ENCODE measurements at regions not wholly inside any gene's neighbourhood (a gene's known extent, or its start where the extent isn't known, plus 50 kb on each side); places are given as distances from the start of the nearest gene placed in this dataset.
"Not testable (repeated sequence)": the region's sequence is repeated elsewhere in the genome, so short reads cannot be mapped to it uniquely, and the experiment has no call there.

- DNase-seq (ENCODE audit: insufficient read length, low spot score), result no peak
Observed at GRCh38 chr6:154920495-154921200, 74.5 kb upstream of the TIAM2 start.

DNA sequence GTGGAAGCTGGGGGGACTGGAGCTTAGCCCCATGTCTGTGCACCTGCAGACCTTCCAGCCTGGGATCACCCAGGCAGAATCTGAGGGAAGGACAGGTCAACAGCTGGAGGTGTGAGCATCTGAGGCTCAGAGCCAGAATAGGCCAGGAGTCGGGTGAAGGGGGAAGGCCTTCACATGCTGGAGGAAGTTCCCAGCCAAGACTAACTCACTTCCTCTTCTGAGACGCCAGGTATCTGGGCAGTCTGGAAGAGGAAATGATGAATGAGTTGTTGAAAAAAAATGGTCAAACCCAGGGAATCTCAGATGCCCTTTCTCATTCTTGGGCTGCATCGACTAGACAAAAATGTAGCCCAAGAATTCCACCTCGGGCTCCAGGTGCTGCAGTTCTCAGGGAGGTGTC lies 73.6 kb upstream of the TIAM2 start:
- DNase-seq (ENCODE audit: insufficient read length, low spot score) (no peak), FAIRE-seq (no peak)

More at GRCh38 chr6:154920495-154921200, 74.5 kb upstream of the TIAM2 start:
- no peak for FAIRE-seq

DNA sequence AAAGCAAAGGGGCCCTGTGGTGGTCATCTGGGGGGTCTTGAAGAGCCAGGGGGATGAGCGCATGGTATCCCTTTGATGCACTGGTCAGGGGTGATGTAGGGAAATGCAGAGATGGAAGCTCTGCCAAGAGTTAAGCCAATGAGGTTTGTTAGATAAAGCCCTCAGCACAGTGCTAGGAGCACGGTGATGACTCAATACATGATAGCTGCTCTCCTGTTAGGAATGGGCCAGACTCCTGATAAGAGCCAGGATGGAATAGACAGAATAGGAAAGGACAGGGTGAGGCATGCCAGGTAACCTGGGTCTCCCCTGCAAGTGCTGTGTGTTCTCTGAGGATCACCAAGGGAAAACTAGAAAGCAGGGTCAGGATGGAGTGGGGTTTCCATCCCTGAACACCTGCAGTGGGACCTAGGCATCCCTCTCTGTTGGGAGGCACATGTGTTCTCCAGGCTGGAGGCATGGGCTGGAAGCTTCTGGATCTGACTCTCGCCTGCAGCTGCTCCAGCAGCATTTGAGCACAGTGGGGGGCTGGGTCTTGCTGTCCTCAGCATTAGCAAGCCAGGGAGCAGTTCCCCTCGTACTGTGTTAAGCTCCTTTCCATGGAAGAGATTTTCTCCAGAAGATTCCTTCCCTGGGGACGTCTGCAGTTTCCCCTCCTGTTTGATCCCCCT lies 71.8 kb upstream of the TIAM2 start:
- FAIRE-seq, result no peak
- no peak for DNase-seq (ENCODE audit: insufficient read length, low spot score)

GRCh38 chr6:154925130-154925529 lies 70.0 kb upstream of the TIAM2 start:
- no peak for FAIRE-seq
- no peak for DNase-seq (ENCODE audit: insufficient read length, low spot score)

DNA sequence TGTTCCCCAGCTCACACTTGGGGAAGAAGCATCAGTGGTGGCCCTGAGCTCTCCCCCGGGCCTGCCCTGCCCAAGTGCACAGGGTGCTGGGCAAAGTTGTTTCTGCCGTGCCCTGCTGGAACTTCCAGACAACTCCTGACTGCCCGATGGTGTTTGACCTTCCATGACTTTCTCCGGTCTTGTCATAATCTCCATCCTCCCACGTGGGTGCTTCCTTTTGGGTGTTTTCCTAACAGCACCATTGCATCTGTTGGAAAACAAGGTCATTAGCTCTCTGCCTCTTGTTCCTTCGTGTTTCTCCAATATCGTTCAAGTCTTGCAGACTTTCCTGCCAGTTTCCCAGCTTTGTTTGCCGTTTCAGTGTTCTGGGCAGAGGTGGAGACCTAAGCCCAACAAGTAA lies 68.7 kb upstream of the TIAM2 start:
- DNase-seq (ENCODE audit: insufficient read length, low spot score) (no peak), FAIRE-seq (no peak)

GRCh38 chr6:154928325-154928922 lies 66.7 kb upstream of the TIAM2 start:
- peak; percentile 60 for DNase-seq (ENCODE audit: insufficient read length, low spot score)
- peak; percentile 72 for FAIRE-seq

DNA sequence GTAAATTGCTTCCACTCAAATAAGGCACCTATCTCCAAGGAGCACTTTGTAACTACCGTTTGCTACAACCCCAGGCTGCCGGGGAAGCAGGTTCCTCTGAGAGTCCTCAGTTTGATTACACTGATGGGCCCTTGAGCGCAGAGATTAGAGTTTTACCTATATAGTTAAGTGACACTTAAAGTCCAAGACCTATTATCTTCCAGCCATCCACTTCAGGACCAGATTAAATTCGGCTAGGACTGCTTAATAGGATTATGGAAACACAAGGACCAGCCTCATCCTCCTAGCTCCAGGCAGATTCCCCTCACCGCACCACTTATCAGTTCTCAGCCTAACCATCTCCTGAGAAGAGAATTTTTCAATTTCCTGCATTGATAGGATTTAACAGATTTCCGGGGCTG lies 64.7 kb upstream of the TIAM2 start:
- DNase-seq (ENCODE audit: insufficient read length, low spot score) (no peak), FAIRE-seq (no peak)

DNA sequence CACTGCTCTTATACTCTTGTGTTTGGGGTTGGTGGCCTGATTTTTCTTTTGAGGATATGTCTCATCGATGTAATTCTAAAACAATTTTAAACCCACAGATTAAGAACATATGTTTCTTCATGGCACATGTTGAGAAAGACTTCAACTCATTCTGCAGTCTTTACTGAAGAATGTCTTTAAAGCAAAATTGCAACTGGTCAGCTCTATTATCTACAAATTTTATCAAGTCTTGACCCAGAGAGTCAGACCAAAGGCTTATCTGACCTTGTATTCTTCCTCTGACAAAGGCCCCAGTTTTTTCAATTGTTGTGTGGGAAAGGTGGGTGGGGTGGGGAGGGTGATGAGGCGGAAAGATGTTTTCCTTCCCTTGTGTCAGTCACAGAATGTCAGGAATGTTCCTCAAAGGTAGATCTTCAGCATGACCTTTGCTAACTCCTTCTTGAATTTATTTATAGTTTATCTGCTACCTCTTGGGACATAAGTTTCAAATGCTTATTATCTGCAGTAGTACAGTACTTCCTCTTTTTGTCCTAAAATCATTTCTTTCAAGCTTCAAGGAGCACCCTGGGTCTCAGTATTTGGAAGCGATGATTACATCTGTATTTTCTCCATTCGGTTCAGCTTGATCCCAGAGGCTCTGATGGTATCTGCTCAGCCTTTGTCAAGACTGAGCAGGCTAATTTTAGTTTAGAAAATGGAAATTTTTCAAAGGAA lies 63.2 kb upstream of the TIAM2 start:
- DNase-seq (ENCODE audit: insufficient read length, low spot score), result no peak
- no peak for FAIRE-seq

GRCh38 chr6:154932515-154933027 lies 62.5 kb upstream of the TIAM2 start:
- FAIRE-seq, result no peak
- DNase-seq (ENCODE audit: insufficient read length, low spot score), result no peak

- FAIRE-seq (no peak), DNase-seq (ENCODE audit: insufficient read length, low spot score) (no peak)
Observed at GRCh38 chr6:154933181-154933827, 61.8 kb upstream of the TIAM2 start.

DNA sequence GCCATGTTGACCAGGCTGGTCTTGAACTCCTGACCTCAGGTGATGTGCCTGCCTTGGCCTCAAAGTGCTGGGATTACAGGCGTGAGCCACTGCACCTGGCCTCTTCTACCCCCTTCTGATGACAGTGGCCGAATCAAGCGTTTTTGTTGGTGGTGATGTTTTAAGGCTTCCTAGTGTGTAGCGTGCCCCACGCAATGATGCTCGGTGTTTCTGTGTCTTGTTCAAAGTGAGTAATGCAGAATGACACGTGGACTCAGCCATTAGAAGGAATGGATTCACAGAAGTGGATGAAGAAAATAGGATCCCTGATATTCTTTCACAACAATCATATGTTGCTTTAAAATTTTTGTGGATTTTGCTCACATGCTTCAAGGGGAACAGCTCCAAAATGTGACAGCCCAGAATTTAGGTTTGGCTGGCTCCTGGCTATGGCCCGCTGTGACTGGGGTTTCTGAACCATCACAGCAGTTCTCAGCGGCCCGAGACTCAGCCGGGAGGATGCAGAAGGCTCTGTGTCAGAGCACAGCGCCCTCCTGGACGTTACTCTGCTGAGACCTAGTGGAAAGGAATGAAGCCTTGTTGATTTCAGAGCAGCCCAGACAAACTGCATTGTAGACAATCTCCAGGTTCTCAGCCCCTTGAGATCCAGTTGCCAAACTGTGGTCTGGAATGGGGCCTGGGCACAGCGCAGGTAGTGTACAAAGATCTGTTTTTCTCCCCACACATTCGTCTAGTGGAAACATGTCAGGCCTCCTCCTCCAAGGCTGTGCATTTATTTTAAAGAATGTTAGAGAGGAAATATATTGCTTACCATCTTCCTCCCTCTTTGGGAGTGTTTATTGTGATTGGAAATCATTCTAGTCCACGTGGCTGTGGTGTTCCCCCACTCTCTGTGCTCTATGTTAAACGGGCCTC lies 57.6 kb upstream of the TIAM2 start:
- FAIRE-seq, result no peak

GRCh38 chr6:154938221-154938580 lies 56.9 kb upstream of the TIAM2 start:
- no peak for DNase-seq (ENCODE audit: insufficient read length, low spot score)
- no peak for FAIRE-seq

More for the DNA sequence above, 57.6 kb upstream of the TIAM2 start:
- DNase-seq (ENCODE audit: insufficient read length, low spot score), result no peak

GRCh38 chr6:154938727-154939285 lies 56.3 kb upstream of the TIAM2 start:
- not testable (repeated sequence) for FAIRE-seq

DNA sequence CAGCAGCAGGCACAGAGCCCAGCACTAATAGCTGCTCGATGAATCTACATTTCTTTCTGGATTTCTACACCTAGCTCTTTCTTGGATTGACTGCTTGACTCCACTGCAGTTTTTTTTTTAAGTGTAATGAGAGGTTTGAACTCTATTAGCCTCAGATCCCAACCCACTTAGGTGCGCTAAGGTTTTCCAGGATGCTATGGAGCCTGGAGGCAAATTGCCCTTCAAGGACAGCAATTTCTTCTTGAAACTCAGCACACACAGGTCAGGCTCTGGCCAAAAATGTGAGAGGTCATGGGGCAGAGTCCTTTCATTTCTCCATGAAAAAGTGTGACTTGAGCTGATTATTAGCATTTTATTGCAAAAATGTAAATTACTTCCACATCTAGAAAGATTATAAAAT lies 52.3 kb upstream of the TIAM2 start:
- DNase-seq (ENCODE audit: insufficient read length, low spot score) (no peak), FAIRE-seq (no peak)

More at GRCh38 chr6:154938727-154939285, 56.3 kb upstream of the TIAM2 start:
- DNase-seq (ENCODE audit: insufficient read length, low spot score), result not testable (repeated sequence)

GRCh38 chr6:154945271-154945890 lies 49.7 kb upstream of the TIAM2 start:
- no peak for DNase-seq (ENCODE audit: insufficient read length, low spot score)
- no peak for FAIRE-seq

Data from GM19239 (cell line).